OCI-LY3 (cell line): ENCODE measurements at regions not wholly inside any gene's neighbourhood (a gene's known extent, or its start where the extent isn't known, plus 50 kb on each side); places are given as distances from the start of the nearest gene placed in this dataset.

Experiments
- H2AFZ ChIP-seq: fragments of 200-600, 300-600 bp; shearing (Covaris generic); 2 replicates; pipeline ENCODE4 v1.6.0; 2014; ENCODE audit warnings: antibody characterized with exemption, low read depth, low read length
- H3K27ac ChIP-seq: fragments of 200-600, 300-600 bp; sonication (generic); 2 replicates; pipeline ENCODE4 v1.5.1; 2014; ENCODE audit warnings: mild to moderate bottlenecking, low read length, moderate library complexity, mixed read lengths
- H3K27me3 ChIP-seq: fragments of 200-600, 300-600 bp; sonication (generic); 2 replicates; pipeline ENCODE4 v1.6.1; 2014; ENCODE audit warnings: low read depth, low read length, mixed read lengths
- H3K36me3 ChIP-seq: fragments of 200-600, 300-600 bp; sonication (generic); replicated peaks from 2 replicates; pipeline ENCODE3; 2014; ENCODE audit warnings: low read depth, low read length, mixed read lengths
- H3K4me1 ChIP-seq: fragments of 300-600, 200-600 bp; sonication (generic); 2 replicates; pipeline ENCODE4 v1.6.1; 2014; ENCODE audit warnings: low read length, mixed read lengths
- H3K4me2 ChIP-seq: fragments of 200-600, 300-600 bp; sonication (generic); 2 replicates; pipeline ENCODE4 v1.6.1; 2014; ENCODE audit warnings: low read length, mixed read lengths
- H3K4me3 ChIP-seq: fragments of 300-600, 200-600 bp; sonication (generic); 2 replicates; pipeline ENCODE4 v1.5.1; 2014; ENCODE audit warnings: antibody characterized with exemption, mild to moderate bottlenecking, low read length, moderate library complexity
- H3K79me2 ChIP-seq: fragments of 300-600, 200-600 bp; shearing (Covaris generic); 2 replicates; pipeline ENCODE4 v1.6.1; 2014; ENCODE audit warnings: mild to moderate bottlenecking, low read length, mixed read lengths
- H3K9ac ChIP-seq: fragments of 300-600, 200-600 bp; shearing (Covaris generic); 2 replicates; pipeline ENCODE4 v1.6.0; 2014; ENCODE audit warnings: mild to moderate bottlenecking, low read length, moderate library complexity
- H3K9me3 ChIP-seq: fragments of 200-600, 300-600 bp; shearing (Covaris generic); 2 replicates; pipeline ENCODE4 v1.6.1; 2014; ENCODE audit warnings: low read length, mixed read lengths; ENCODE audit not compliant: insufficient read depth
- H4K20me1 ChIP-seq: fragments of 200-600, 300-600 bp; sonication (generic); 2 replicates; pipeline ENCODE4 v1.6.1; 2016; ENCODE audit warnings: low read length, mixed read lengths; ENCODE audit not compliant: insufficient read depth
- EZH2phosphoT487 ChIP-seq: fragments of 200-600 bp; shearing (Covaris generic); IDR thresholded peaks from 2 replicates; pipeline ENCODE4 v1.6.1; 2018; ENCODE audit warnings: antibody characterized with exemption, mixed run types, low read depth
- TF ChIP-seq, protein P1 (sequence below): fragments of 200-600, 300-600 bp; sonication (generic); IDR thresholded peaks from 2 replicates; pipeline ENCODE4 v1.5.1; 2014; ENCODE audit warnings: antibody characterized with exemption, low read length, low read depth

DNA sequence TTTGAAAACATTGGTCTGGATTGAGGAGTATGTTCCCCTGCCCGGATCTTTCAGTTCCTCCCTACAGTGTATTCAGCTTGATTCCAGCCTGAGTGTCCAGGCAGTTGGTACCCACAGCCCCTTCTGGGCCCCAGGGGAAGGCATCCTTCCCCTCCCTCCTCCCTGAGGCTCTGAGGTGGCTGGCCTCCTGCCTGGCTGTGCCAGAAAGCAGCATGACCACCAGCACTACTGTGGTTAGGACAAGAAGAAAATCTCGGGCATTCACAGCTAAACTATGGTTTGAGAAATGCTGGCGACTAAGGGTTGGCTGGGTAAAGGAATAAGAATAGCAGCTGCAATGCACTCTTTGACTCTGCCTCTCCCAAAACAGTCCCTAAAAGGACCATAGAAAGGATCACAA, 84.6 kb upstream of the LIFR start:
- TF ChIP-seq, protein P1, sequence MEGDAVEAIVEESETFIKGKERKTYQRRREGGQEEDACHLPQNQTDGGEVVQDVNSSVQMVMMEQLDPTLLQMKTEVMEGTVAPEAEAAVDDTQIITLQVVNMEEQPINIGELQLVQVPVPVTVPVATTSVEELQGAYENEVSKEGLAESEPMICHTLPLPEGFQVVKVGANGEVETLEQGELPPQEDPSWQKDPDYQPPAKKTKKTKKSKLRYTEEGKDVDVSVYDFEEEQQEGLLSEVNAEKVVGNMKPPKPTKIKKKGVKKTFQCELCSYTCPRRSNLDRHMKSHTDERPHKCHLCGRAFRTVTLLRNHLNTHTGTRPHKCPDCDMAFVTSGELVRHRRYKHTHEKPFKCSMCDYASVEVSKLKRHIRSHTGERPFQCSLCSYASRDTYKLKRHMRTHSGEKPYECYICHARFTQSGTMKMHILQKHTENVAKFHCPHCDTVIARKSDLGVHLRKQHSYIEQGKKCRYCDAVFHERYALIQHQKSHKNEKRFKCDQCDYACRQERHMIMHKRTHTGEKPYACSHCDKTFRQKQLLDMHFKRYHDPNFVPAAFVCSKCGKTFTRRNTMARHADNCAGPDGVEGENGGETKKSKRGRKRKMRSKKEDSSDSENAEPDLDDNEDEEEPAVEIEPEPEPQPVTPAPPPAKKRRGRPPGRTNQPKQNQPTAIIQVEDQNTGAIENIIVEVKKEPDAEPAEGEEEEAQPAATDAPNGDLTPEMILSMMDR, result no peak
- TF ChIP-seq EZH2phosphoT487, result no peak
- H4K20me1 ChIP-seq, result no peaks in the 10 kb centered on the region
- no peak overlapping the region for H3K4me3 ChIP-seq
- H3K79me2 ChIP-seq, result no peaks in the 10 kb centered on the region
- no peak overlapping the region for H3K27ac ChIP-seq
- H2AFZ ChIP-seq, result no peak overlapping the region
- no peak overlapping the region for H3K4me2 ChIP-seq
- no peak overlapping the region for H3K9ac ChIP-seq
- H3K36me3 ChIP-seq, result no peaks in the 10 kb centered on the region
- H3K4me1 ChIP-seq, result no peaks in the 10 kb centered on the region
- no peaks in the 10 kb centered on the region for H3K9me3 ChIP-seq
- H3K27me3 ChIP-seq, result no peaks in the 10 kb centered on the region

- Histone ChIP-seq H3K4me2 (no peak overlapping the region), H3K9ac (no peak overlapping the region), H4K20me1 (no peaks in the 10 kb centered on the region), H3K9me3 (no peaks in the 10 kb centered on the region), H2AFZ (no peak overlapping the region), H3K36me3 (no peaks in the 10 kb centered on the region), H3K4me3 (no peak overlapping the region), H3K27ac (no peak overlapping the region), H3K4me1 (no peaks in the 10 kb centered on the region), H3K79me2 (no peaks in the 10 kb centered on the region), H3K27me3 (no peaks in the 10 kb centered on the region)
- TF ChIP-seq, protein P1, result no peak
- TF ChIP-seq EZH2phosphoT487, result no peak
Measured at GRCh38 chr5:38642189-38642911, 85.9 kb upstream of the LIFR start.

DNA sequence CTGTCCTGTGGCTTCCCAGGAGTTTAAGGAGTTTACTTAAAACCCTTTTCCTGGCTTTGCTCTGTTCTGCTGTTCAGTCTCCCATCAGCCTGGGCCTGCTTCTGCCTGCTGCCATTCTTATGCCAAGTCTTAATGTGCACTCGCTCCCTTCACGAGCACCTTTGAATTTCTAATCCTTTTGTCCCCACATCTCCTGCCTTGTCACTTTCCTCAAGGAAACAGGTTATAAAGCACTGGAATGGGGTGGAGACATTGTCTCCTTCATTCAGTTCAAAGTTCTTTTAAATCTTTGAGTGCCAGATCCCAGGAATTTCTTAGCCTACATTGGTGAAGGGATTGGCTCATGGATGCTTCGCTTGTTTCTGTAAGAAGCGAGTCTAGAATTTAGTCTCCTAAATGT, 87.2 kb upstream of the LIFR start:
- no peaks in the 10 kb centered on the region for H3K36me3 ChIP-seq
- no peaks in the 10 kb centered on the region for H3K27me3 ChIP-seq
- no peaks in the 10 kb centered on the region for H3K79me2 ChIP-seq
- H3K4me3 ChIP-seq, result no peak overlapping the region
- TF ChIP-seq, protein P1, result no peak
- no peak for TF ChIP-seq EZH2phosphoT487
- no peak overlapping the region for H3K27ac ChIP-seq
- no peaks in the 10 kb centered on the region for H3K9me3 ChIP-seq
- no peak overlapping the region for H3K4me2 ChIP-seq
- no peak overlapping the region for H2AFZ ChIP-seq
- no peaks in the 10 kb centered on the region for H3K4me1 ChIP-seq
- H3K9ac ChIP-seq, result no peak overlapping the region
- H4K20me1 ChIP-seq, result no peaks in the 10 kb centered on the region

DNA sequence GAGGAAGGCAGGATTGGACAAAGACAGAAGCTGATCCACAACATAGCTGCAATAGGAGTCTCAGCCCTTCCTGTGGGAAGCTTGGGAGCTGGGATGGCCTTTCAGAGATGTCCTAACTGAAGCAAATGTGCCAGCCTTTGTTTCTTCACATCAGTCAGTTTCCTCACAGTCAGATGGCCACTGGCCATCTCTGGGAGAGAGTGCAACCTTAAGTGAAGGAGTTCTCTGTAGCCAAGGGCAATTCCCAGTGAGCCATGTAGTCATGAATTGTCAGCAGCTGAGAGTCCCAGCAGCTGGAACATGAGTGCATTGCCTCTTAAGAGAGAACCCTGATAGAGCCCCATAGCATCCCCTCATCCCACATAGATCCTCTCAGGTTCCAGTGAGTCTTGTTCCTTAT, 89.1 kb upstream of the LIFR start:
- no peaks in the 10 kb centered on the region for H3K27me3 ChIP-seq
- H3K4me2 ChIP-seq, result no peak overlapping the region
- H3K9ac ChIP-seq, result no peak overlapping the region
- H2AFZ ChIP-seq, result no peak overlapping the region
- no peaks in the 10 kb centered on the region for H3K4me1 ChIP-seq
- TF ChIP-seq, protein P1, result no peak
- TF ChIP-seq EZH2phosphoT487, result no peak
- no peak overlapping the region for H3K4me3 ChIP-seq
- no peaks in the 10 kb centered on the region for H3K36me3 ChIP-seq
- no peak overlapping the region for H3K27ac ChIP-seq
- no peaks in the 10 kb centered on the region for H3K9me3 ChIP-seq
- H3K79me2 ChIP-seq, result no peaks in the 10 kb centered on the region
- H4K20me1 ChIP-seq, result no peaks in the 10 kb centered on the region
